GM23338 (cell line): ENCODE measurements at regions not wholly inside any gene's neighbourhood (a gene's known extent, or its start where the extent isn't known, plus 50 kb on each side); places are given as distances from the start of the nearest gene placed in this dataset.

Experiments
- ATAC-seq: fragments of 200-7000 bp; cut with Tn5 transposase; 3 replicates; pipeline ENCODE4 v1.9.1; 2020
- DNase-seq: peaks from one replicate; pipeline ENCODE4 v3.0.0-alpha.2; 2015; ENCODE audit warnings: low spot score
- H2AFZ ChIP-seq: fragments of 200-600 bp; sonication (generic); 2 replicates; pipeline ENCODE4 v1.8.0; 2016; ENCODE audit warnings: antibody characterized with exemption, mild to moderate bottlenecking, moderate library complexity
- H3F3A ChIP-seq: fragments of 200-600 bp; sonication (generic); replicated peaks from 2 replicates; pipeline ENCODE4 v1.8.0; 2017; ENCODE audit warnings: antibody characterized with exemption, mixed run types, low read depth
- H3K27ac ChIP-seq: fragments of 200-600 bp; sonication (generic); 2 replicates; pipeline ENCODE4 v1.6.1; 2016; ENCODE audit warnings: low read depth
- H3K27me3 ChIP-seq: fragments of 200-600 bp; sonication (generic); 2 replicates; pipeline ENCODE4 v1.8.0; 2016; ENCODE audit warnings: mild to moderate bottlenecking, mixed run types, moderate library complexity; ENCODE audit not compliant: insufficient read depth
- H3K36me3 ChIP-seq: fragments of 200-600 bp; sonication (generic); 2 replicates; pipeline ENCODE4 v1.8.0; 2016; ENCODE audit warnings: mild to moderate bottlenecking; ENCODE audit not compliant: insufficient read depth
- H3K4me1 ChIP-seq: fragments of 200-600 bp; sonication (generic); 2 replicates; pipeline ENCODE4 v1.8.0; 2016; ENCODE audit warnings: mild to moderate bottlenecking, moderate library complexity; ENCODE audit not compliant: insufficient read depth
- H3K4me2 ChIP-seq: fragments of 200-600 bp; sonication (generic); 2 replicates; pipeline ENCODE4 v1.7.1; 2017; ENCODE audit warnings: mixed run types
- H3K4me3 ChIP-seq: fragments of 200-600 bp; sonication (generic); 2 replicates; pipeline ENCODE4 v1.6.1; 2016; ENCODE audit warnings: mixed run types
- H3K79me2 ChIP-seq: fragments of 200-600 bp; sonication (generic); replicated peaks from 2 replicates; pipeline ENCODE4 v1.8.0; 2017; ENCODE audit warnings: mild to moderate bottlenecking; ENCODE audit not compliant: insufficient read depth
- H3K9me2 ChIP-seq: fragments of 200-600 bp; sonication (generic); 2 replicates; pipeline ENCODE4 v1.8.0; 2017; ENCODE audit not compliant: insufficient read depth
- H4K20me1 ChIP-seq: fragments of 200-600 bp; sonication (generic); replicated peaks from 2 replicates; pipeline ENCODE4 v1.8.0; 2017; ENCODE audit warnings: mild to moderate bottlenecking; ENCODE audit not compliant: insufficient read depth
- H3K27ac Mint-ChIP-seq: 2 replicates; pipeline ENCODE4 v1.8.0; 2020; ENCODE audit warnings: inconsistent platforms, mild to moderate bottlenecking, moderate library complexity, mixed read lengths
- H3K27me3 Mint-ChIP-seq: 3 replicates; pipeline ENCODE4 v1.8.0; 2022; ENCODE audit warnings: low read depth, mild to moderate bottlenecking, moderate library complexity, mixed read lengths, inconsistent platforms; ENCODE audit not compliant: insufficient read depth, poor library complexity
- H3K36me3 Mint-ChIP-seq: 3 replicates; pipeline ENCODE4 v1.8.0; 2021; ENCODE audit warnings: low read depth, mild to moderate bottlenecking, inconsistent platforms, moderate library complexity, mixed read lengths
- H3K4me1 Mint-ChIP-seq: 3 replicates; pipeline ENCODE4 v1.8.0; 2020; ENCODE audit warnings: mild to moderate bottlenecking, inconsistent platforms, mixed read lengths
- H3K4me3 Mint-ChIP-seq: 3 replicates; pipeline ENCODE4 v1.8.0; 2021; ENCODE audit warnings: moderate library complexity, mild to moderate bottlenecking, inconsistent platforms, mixed read lengths
- H3K9me3 Mint-ChIP-seq: 3 replicates; pipeline ENCODE4 v1.8.0; 2020; ENCODE audit warnings: moderate library complexity, mild to moderate bottlenecking, inconsistent platforms, mixed read lengths
- CREB1 ChIP-seq: fragments of 250-450 bp; sonication (Bioruptor Pico); IDR thresholded peaks from 2 replicates; pipeline ENCODE4 v1.5.0; 2020; ENCODE audit warnings: low read depth, mild to moderate bottlenecking, moderate library complexity
- EZH2 ChIP-seq: fragments of 200-600 bp; sonication (generic); IDR thresholded peaks from one replicate; pipeline ENCODE4 v1.8.0; 2017; ENCODE audit warnings: antibody characterized with exemption, mild to moderate bottlenecking, low read depth; ENCODE audit not compliant: unreplicated experiment
- EZH2phosphoT487 ChIP-seq: fragments of 200-600 bp; sonication (generic); IDR thresholded peaks from one replicate; pipeline ENCODE4 v1.8.1; 2018; ENCODE audit warnings: antibody characterized with exemption; ENCODE audit not compliant: unreplicated experiment
- JUNB ChIP-seq: IDR thresholded peaks from one replicate; pipeline ENCODE4 v1.6.1; 2016; ENCODE audit warnings: antibody characterized with exemption; ENCODE audit not compliant: unreplicated experiment
- NANOG ChIP-seq: IDR thresholded peaks from 2 replicates; pipeline ENCODE4 v1.6.1; 2016; ENCODE audit warnings: antibody characterized with exemption, borderline replicate concordance
- POLR2AphosphoS5 ChIP-seq: IDR thresholded peaks from 2 replicates; pipeline ENCODE4 v1.6.1; 2016; ENCODE audit warnings: antibody characterized with exemption, low read depth
- STAT1 ChIP-seq: IDR thresholded peaks from one replicate; pipeline ENCODE4 v1.6.1; 2016; ENCODE audit warnings: antibody characterized with exemption; ENCODE audit not compliant: unreplicated experiment
- ZNF114 ChIP-seq: fragments of 250-450 bp; sonication (Bioruptor Pico); IDR thresholded peaks from 2 replicates; pipeline ENCODE4 v1.5.0; 2020; ENCODE audit warnings: mild to moderate bottlenecking, moderate library complexity
- ZNF331 ChIP-seq: fragments of 250-450 bp; sonication (Bioruptor Pico); IDR thresholded peaks from 2 replicates; pipeline ENCODE4 v1.5.0; 2020; ENCODE audit warnings: low read depth, mild to moderate bottlenecking, moderate library complexity
- TF ChIP-seq, protein P1 (sequence below): IDR thresholded peaks from one replicate; pipeline ENCODE4 v1.6.1; 2018; ENCODE audit warnings: antibody characterized with exemption; ENCODE audit not compliant: unreplicated experiment
- TF ChIP-seq, protein P2 (sequence below), 2 experiments: fragments of 200-600 bp in 1 of 2; sonication (generic) in 1 of 2; conservative IDR thresholded peaks; 2 replicates each; pipeline versions ENCODE4 v1.5.1 to v1.6.1; 2016 to 2017; ENCODE audit warnings: antibody characterized with exemption in 2 of 2, low read depth in 2 of 2, mild to moderate bottlenecking in 2 of 2, moderate library complexity in 1 of 2
- TF ChIP-seq, protein P3 (sequence below): IDR thresholded peaks from 2 replicates; pipeline ENCODE4 v1.6.1; 2016; ENCODE audit warnings: antibody characterized with exemption
- TF ChIP-seq, protein P4 (sequence below): fragments of 250-450 bp; sonication (Bioruptor Pico); IDR thresholded peaks from 2 replicates; pipeline ENCODE4 v1.5.0; 2020; ENCODE audit warnings: mild to moderate bottlenecking, moderate library complexity

DNA sequence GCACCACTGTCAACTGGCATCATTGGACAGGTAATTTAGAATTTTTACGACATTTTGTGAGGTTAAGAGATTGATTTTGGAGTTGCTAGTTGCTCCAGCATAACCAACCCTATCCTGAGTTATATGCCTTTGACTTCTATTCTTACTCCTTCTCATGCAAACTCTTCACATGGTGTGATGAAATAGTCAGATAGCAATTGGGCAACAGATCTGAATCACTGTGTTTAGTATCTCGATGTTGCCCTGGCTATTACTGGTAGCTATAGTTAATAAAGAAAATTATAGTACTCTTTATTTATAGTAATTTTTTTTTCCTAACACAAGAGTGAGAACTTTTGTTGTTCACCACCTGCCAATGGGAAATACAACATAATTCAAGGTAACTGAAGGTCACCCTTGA is 494.8 kb upstream of the TOM1L1 start:
- no peaks in the 10 kb centered on the region for H3K4me1 ChIP-seq
- no peaks in the 10 kb centered on the region for H3K79me2 ChIP-seq
- Mint-ChIP-seq H3K4me3 (no peak overlapping the region), H3K4me1 (no peaks in the 10 kb centered on the region; the same call in 1 of the 3 replicates), H3K27me3 (no peaks in the 10 kb centered on the region), H3K9me3 (no peaks in the 10 kb centered on the region), H3K27ac (no peak overlapping the region), H3K36me3 (no peaks in the 10 kb centered on the region)
- H3F3A ChIP-seq: no peaks in the 10 kb centered on the region
- H3K27me3 ChIP-seq: no peaks in the 10 kb centered on the region
- no peaks in the 10 kb centered on the region for H4K20me1 ChIP-seq
- no peak overlapping the region for H3K4me3 ChIP-seq
- ATAC-seq (no peak), DNase-seq (no peak)
- TF ChIP-seq ZNF114 (no peak), CREB1 (CRISPR knock-in tag) (no peak), POLR2AphosphoS5 (no peak), STAT1 (no peak), ZNF331 (CRISPR knock-in tag) (no peak), NANOG (no peak), EZH2phosphoT487 (no peak), EZH2 (no peak), JUNB (no peak)
- TF ChIP-seq, protein P1, sequence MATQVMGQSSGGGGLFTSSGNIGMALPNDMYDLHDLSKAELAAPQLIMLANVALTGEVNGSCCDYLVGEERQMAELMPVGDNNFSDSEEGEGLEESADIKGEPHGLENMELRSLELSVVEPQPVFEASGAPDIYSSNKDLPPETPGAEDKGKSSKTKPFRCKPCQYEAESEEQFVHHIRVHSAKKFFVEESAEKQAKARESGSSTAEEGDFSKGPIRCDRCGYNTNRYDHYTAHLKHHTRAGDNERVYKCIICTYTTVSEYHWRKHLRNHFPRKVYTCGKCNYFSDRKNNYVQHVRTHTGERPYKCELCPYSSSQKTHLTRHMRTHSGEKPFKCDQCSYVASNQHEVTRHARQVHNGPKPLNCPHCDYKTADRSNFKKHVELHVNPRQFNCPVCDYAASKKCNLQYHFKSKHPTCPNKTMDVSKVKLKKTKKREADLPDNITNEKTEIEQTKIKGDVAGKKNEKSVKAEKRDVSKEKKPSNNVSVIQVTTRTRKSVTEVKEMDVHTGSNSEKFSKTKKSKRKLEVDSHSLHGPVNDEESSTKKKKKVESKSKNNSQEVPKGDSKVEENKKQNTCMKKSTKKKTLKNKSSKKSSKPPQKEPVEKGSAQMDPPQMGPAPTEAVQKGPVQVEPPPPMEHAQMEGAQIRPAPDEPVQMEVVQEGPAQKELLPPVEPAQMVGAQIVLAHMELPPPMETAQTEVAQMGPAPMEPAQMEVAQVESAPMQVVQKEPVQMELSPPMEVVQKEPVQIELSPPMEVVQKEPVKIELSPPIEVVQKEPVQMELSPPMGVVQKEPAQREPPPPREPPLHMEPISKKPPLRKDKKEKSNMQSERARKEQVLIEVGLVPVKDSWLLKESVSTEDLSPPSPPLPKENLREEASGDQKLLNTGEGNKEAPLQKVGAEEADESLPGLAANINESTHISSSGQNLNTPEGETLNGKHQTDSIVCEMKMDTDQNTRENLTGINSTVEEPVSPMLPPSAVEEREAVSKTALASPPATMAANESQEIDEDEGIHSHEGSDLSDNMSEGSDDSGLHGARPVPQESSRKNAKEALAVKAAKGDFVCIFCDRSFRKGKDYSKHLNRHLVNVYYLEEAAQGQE: no peak
- TF ChIP-seq, protein P2, sequence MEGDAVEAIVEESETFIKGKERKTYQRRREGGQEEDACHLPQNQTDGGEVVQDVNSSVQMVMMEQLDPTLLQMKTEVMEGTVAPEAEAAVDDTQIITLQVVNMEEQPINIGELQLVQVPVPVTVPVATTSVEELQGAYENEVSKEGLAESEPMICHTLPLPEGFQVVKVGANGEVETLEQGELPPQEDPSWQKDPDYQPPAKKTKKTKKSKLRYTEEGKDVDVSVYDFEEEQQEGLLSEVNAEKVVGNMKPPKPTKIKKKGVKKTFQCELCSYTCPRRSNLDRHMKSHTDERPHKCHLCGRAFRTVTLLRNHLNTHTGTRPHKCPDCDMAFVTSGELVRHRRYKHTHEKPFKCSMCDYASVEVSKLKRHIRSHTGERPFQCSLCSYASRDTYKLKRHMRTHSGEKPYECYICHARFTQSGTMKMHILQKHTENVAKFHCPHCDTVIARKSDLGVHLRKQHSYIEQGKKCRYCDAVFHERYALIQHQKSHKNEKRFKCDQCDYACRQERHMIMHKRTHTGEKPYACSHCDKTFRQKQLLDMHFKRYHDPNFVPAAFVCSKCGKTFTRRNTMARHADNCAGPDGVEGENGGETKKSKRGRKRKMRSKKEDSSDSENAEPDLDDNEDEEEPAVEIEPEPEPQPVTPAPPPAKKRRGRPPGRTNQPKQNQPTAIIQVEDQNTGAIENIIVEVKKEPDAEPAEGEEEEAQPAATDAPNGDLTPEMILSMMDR (conservative IDR thresholded peaks at IDR 0.05; ENCODE audit: low read depth in 2 of 2): no peak
- TF ChIP-seq, protein P3, sequence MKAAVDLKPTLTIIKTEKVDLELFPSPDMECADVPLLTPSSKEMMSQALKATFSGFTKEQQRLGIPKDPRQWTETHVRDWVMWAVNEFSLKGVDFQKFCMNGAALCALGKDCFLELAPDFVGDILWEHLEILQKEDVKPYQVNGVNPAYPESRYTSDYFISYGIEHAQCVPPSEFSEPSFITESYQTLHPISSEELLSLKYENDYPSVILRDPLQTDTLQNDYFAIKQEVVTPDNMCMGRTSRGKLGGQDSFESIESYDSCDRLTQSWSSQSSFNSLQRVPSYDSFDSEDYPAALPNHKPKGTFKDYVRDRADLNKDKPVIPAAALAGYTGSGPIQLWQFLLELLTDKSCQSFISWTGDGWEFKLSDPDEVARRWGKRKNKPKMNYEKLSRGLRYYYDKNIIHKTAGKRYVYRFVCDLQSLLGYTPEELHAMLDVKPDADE: no peak
- TF ChIP-seq, protein P4, sequence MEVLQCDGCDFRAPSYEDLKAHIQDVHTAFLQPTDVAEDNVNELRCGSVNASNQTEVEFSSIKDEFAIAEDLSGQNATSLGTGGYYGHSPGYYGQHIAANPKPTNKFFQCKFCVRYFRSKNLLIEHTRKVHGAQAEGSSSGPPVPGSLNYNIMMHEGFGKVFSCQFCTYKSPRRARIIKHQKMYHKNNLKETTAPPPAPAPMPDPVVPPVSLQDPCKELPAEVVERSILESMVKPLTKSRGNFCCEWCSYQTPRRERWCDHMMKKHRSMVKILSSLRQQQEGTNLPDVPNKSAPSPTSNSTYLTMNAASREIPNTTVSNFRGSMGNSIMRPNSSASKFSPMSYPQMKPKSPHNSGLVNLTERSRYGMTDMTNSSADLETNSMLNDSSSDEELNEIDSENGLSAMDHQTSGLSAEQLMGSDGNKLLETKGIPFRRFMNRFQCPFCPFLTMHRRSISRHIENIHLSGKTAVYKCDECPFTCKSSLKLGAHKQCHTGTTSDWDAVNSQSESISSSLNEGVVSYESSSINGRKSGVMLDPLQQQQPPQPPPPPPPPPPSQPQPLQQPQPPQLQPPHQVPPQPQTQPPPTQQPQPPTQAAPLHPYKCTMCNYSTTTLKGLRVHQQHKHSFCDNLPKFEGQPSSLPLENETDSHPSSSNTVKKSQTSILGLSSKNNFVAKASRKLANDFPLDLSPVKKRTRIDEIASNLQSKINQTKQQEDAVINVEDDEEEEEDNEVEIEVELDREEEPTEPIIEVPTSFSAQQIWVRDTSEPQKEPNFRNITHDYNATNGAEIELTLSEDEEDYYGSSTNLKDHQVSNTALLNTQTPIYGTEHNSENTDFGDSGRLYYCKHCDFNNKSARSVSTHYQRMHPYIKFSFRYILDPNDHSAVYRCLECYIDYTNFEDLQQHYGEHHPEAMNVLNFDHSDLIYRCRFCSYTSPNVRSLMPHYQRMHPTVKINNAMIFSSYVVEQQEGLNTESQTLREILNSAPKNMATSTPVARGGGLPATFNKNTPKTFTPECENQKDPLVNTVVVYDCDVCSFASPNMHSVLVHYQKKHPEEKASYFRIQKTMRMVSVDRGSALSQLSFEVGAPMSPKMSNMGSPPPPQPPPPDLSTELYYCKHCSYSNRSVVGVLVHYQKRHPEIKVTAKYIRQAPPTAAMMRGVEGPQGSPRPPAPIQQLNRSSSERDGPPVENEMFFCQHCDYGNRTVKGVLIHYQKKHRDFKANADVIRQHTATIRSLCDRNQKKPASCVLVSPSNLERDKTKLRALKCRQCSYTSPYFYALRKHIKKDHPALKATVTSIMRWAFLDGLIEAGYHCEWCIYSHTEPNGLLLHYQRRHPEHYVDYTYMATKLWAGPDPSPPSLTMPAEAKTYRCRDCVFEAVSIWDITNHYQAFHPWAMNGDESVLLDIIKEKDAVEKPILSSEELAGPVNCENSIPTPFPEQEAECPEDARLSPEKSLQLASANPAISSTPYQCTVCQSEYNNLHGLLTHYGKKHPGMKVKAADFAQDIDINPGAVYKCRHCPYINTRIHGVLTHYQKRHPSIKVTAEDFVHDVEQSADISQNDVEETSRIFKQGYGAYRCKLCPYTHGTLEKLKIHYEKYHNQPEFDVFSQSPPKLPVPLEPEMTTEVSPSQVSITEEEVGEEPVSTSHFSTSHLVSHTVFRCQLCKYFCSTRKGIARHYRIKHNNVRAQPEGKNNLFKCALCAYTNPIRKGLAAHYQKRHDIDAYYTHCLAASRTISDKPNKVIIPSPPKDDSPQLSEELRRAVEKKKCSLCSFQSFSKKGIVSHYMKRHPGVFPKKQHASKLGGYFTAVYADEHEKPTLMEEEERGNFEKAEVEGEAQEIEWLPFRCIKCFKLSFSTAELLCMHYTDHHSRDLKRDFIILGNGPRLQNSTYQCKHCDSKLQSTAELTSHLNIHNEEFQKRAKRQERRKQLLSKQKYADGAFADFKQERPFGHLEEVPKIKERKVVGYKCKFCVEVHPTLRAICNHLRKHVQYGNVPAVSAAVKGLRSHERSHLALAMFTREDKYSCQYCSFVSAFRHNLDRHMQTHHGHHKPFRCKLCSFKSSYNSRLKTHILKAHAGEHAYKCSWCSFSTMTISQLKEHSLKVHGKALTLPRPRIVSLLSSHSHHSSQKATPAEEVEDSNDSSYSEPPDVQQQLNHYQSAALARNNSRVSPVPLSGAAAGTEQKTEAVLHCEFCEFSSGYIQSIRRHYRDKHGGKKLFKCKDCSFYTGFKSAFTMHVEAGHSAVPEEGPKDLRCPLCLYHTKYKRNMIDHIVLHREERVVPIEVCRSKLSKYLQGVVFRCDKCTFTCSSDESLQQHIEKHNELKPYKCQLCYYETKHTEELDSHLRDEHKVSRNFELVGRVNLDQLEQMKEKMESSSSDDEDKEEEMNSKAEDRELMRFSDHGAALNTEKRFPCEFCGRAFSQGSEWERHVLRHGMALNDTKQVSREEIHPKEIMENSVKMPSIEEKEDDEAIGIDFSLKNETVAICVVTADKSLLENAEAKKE: no peak
- no peak overlapping the region for H3K4me2 ChIP-seq
- no peak overlapping the region for H2AFZ ChIP-seq
- no peak overlapping the region for H3K27ac ChIP-seq
- H3K9me2 ChIP-seq: peaks cover 10% of the 10 kb centered on the region; the same call in 1 of the 2 replicates
- no peaks in the 10 kb centered on the region; the same call in 1 of the 2 replicates for H3K36me3 ChIP-seq
